OCI-LY7 (cell line): ENCODE measurements at regions not wholly inside any gene's neighbourhood (a gene's known extent, or its start where the extent isn't known, plus 50 kb on each side); places are given as distances from the start of the nearest gene placed in this dataset.

Experiments used
- CTCF ChIP-seq: fragments of 200-600 bp; sonication (generic); conservative IDR thresholded peaks from 2 replicates; pipeline ENCODE4 v1.5.1; 2014; ENCODE audit warnings: mild to moderate bottlenecking, antibody characterized with exemption, low read length, moderate library complexity, mixed read lengths
- EZH2phosphoT487 ChIP-seq: fragments of 200-600 bp; sonication (generic); IDR thresholded peaks from 2 replicates; pipeline ENCODE4 v1.6.1; 2018; ENCODE audit warnings: low read depth, borderline replicate concordance, mild to moderate bottlenecking, mixed run types, antibody characterized with exemption, low read length, moderate library complexity, mixed read lengths

GRCh38 chr3:177924261-177924660, 612.0 kb upstream of the KCNMB2 start:
- TF ChIP-seq CTCF (no peak), EZH2phosphoT487 (no peak)
